AG09319 (cell line): ENCODE measurements at regions not wholly inside any gene's neighbourhood (a gene's known extent, or its start where the extent isn't known, plus 50 kb on each side); places are given as distances from the start of the nearest gene placed in this dataset.

Source experiments
- DNase-seq: peaks from one replicate; pipeline ENCODE4 v3.0.0-alpha.2; 2010; ENCODE audit warnings: low read depth; ENCODE audit errors: extremely low read depth
- CTCF ChIP-seq: IDR thresholded peaks from 2 replicates; pipeline ENCODE4 v1.5.1; 2011; ENCODE audit warnings: low read depth, mild to moderate bottlenecking, inconsistent platforms, low read length, moderate library complexity

- no peak for TF ChIP-seq CTCF
- no peak for DNase-seq
Observed at GRCh38 chr6:113287396-113287795, 569.7 kb upstream of the MARCKS start.

- no peak for TF ChIP-seq CTCF
- DNase-seq, result no peak
Observed at GRCh38 chr6:113288409-113288808, 568.7 kb upstream of the MARCKS start.

GRCh38 chr6:113289166-113289565 lies 568.0 kb upstream of the MARCKS start:
- no peak for TF ChIP-seq CTCF
- no peak for DNase-seq

GRCh38 chr6:113290684-113291083 lies 566.5 kb upstream of the MARCKS start:
- TF ChIP-seq CTCF, result no peak
- no peak for DNase-seq

- peak; percentile 29 for DNase-seq
- no peak for TF ChIP-seq CTCF
Observed at GRCh38 chr6:113291751-113292445, 565.2 kb upstream of the MARCKS start.

GRCh38 chr6:113292646-113293422 lies 564.3 kb upstream of the MARCKS start:
- DNase-seq, result no peak

More at GRCh38 chr6:113292646-113293422, 564.3 kb upstream of the MARCKS start:
- no peak for TF ChIP-seq CTCF
